Stimulated activated CD4-positive, alpha-beta T cell treated with anti-CD3 and anti-CD28 coated beads, Interleukin-1b, Interleukin-23, amount 100 ng/mL, for 4 hours (primary cell): ENCODE measurements at regions not wholly inside any gene's neighbourhood (a gene's known extent, or its start where the extent isn't known, plus 50 kb on each side); places are given as distances from the start of the nearest gene placed in this dataset.
"Not testable (repeated sequence)": the region's sequence is repeated elsewhere in the genome, so short reads cannot be mapped to it uniquely, and the experiment has no call there.

Source experiments
- DNase-seq, 2 donors: peaks; one replicate each; pipeline ENCODE4 v3.0.0-alpha.2; 2020; ENCODE audit warnings: low read depth in 2 of 2

DNA sequence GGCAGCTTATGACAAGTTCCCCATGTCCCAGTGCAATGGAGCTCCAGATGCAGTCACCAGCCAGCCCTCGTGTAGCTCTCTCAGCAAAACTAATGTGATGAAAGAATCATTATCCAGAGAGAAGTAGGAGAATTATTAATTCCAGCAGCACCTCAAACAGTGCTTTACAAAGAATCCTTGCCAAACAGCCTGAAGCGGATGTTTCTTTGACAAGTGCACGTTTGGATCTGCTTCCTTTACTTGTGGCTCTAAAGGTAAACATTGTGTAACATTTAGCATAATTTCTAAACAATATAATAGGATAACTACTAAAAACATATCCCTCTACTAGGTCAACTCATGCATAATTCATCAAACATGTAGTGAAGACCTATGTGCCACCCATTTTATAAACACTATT is 197.0 kb downstream of the FAM181B start:
- DNase-seq = no peak

DNA sequence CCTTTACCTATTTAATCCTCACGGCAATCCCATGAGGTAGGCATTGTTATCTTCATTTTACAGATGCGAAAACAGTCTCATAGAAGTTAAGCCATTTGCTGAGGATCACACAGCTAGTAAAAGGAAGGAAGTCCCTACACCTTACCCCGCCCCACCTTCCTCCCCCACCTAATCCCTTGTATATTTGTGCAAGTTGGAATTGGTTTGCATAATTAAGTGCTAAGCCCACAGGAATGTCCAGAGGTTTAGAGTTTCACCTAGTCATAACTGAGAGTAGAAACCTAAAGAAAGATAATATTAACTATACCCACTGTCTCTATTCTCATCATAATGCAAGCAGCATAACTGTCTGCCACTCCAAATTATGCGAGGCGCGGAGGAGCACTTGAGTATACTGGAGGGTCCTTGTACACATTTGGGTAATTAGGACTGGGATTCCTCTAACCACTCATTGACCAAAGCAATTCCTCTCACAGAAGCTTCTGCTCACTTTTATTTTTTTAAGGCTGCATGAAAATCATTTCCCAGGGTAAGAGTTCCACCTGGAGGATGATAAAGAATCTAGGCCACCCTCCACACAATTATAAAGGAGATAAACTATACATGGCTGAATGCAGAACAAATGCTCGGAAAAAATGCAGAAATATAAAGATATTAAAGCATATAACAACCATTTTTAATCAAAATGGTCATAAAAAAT is 199.9 kb downstream of the FAM181B start:
- no peak for DNase-seq

DNA sequence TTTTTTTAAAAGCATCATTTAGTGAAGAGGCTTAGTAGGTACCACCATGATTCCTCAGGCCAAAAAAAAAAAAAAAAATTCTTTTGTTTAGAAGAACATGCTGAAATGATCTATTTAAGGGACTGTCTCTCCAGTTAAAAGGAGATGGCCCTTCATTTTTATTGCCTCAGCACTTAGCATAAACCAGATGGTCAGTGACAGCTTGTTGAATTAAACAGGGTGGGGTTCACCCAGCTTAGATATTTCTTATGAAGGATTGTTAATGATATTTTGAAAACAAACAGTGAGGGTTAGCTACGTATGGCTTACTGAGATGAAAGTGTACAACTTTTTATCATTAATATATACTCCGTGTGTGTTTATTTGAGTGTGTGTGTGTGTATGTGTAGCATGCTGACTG is 203.7 kb downstream of the FAM181B start:
- no peak for DNase-seq

DNA sequence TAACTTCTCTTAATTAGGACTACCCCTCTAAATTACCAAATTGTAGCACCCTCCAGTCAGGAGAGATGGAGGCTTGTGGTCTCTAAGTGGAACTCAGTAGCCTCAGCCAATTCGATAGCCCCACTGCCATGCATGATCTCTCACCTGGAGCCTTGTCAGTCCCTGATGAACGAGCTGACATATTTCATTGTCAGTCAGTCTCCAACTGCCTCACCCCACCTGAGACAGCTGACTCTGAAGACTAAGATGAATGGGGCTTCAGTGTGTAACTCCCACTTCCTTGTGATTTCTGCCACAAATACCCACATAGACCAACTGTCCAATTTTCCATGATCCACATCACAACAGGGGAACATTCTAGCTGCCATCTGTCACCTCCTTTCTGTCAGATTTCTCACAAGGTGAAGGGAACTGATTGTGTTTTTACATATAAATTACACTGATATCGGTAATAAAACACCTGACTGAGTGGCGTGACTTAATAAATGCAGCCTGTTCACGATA is 206.5 kb downstream of the FAM181B start:
- no peak for DNase-seq

DNA sequence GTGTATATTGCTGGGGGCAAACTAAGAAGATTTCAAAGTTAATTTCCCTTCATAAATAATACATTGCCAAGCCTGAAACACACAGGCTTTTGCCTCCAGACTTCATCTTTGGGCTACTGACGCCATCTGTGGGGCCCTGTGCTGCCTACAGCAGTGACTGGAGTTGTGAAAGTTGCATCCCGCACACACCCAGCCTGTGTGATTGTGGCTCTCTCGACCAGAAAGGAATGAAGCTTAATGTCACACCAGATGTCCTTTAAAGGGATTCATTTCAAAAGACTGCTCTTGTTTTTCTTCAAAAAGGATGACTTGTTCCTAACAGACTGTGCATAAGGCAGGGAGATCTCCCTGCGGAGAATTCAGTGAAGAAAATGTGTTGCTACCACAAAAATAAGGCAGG is 210.5 kb downstream of the FAM181B start:
- no peak for DNase-seq

DNA sequence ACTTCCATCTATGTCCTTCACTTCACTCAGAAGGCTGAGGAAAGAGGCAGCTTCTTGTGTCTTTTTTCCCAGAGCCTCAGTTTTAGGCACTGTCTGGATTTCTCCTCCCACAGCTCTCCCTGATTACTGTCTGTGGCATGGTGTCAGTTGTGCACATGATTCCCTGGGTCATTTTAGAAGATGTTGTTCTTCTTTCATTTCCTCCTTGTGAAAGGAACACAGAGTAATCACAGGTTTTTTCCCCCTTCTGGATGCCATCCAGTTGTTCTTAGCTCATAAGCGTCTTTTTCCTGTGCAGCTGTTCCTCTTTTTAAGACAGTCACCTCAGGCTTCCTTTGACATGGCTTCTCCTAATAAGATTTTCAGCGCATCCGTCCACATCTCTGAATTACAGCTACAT is 212.2 kb downstream of the FAM181B start:
- DNase-seq = no peak

DNA sequence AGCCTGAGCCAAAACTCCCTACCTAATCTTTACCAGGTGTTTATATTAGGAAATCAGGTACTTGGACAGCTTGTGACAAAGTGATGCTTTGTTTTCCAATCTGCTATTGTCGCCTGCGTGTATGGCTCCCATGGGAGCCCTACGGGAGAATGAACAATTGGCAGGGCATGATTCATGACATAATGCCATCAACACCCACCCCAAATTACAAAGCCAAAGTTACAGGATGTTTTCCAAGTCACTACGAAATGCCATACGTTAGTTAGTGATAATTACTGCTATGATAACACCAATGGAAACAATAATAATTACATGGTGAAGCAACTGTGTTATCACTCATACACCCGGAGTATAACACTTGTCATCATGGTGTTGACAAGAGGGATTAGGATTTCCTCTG is 226.4 kb downstream of the FAM181B start:
- no peak for DNase-seq

DNA sequence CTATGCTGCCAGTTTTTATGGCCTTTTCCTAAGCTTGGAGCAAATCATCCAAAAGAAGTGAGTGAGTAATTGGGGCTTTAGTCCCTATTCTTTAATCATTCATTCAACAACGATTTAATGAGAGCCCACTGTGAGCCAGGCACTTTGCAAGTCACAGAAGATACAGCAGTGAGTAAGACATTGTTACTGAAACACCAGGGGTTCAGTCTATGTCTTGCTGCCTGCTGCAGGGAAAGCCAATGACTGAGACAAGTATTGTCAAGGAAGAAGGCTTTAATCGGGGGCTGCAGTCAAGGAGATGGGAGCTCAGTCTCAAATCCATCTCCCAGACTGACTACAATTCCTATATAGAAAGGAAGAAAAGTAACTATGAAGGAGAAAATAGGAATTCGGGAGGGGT is 228.3 kb downstream of the FAM181B start:
- no peak for DNase-seq

DNA sequence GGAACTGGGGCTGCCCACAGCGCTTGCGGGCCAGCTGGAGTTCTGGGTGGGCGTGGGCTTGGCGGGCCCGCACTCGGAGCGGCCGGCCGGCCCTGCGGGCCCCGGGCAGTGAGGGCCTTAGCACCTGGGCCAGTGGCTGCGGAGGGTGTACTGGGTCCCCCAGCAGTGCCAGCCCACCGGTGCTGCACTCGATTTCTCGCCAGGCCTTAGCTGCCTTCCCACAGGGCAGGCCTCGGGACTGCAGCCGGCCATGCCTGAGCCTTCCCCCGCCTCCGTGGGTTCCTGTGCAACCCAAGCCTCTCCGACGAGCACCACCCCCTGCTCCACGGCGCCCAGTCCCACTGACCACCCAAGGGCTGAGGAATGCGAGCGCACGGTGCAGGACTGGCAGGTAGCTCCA is 232.5 kb downstream of the FAM181B start:
- DNase-seq = not testable (repeated sequence)

DNA sequence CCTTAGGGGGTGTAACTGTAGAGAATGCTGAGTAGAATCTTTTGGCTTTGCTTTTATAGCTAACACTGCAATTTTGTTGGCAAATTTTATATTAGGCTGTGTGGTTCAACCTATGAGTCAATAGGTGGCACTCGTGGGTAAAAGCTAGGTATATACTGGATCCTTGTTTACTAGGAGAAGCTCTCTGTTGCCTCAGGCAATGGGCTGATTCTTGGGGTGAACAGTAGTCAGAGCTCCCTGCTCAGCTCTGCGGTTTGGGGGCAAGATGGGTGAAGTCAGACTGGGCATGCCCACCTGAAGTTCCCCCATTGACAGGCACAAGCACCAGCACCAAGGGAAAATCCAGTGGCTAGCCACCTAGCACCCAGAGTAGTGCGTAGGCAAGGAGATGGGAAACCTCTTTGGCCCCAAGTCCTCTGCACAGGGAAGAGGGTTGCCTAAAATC is 238.7 kb downstream of the FAM181B start:
- DNase-seq = no peak

DNA sequence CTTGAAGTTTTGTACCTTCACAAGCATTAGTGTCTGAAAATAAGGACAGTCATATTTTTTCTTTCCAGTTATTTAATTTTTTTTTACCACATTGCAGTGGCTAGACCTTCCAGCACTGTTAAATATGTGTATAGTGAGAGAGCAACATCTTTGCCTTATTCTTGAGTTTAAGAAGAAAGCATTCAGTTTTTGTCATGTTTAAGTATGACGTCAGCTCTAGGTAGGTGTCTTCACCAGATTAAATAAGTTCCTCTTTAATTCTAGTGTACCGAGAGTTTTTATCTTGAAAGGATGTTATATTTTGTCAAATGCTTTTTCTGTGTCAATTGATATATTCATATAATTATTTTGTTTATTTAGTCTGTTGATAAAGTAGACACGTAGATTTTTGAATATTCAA is 258.8 kb downstream of the FAM181B start:
- no peak for DNase-seq

DNA sequence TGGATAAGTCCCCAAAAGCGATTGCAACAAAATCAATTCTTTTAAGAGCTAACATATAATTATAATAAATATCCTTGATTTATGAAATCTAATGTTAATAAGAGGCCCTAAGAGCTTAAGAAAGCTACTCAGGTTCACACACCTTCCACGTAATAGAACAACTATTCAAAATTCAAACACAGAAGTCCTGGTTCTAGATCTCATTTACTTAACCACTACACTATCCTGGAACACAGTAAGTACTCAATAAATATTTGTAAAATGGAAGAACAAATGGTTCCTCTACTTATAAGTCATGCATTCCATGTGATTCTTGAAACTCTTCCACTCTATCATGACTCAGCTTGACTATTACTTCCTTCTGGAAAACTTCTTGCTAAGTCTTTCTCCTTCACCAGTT is 268.2 kb downstream of the FAM181B start:
- DNase-seq = no peak

DNA sequence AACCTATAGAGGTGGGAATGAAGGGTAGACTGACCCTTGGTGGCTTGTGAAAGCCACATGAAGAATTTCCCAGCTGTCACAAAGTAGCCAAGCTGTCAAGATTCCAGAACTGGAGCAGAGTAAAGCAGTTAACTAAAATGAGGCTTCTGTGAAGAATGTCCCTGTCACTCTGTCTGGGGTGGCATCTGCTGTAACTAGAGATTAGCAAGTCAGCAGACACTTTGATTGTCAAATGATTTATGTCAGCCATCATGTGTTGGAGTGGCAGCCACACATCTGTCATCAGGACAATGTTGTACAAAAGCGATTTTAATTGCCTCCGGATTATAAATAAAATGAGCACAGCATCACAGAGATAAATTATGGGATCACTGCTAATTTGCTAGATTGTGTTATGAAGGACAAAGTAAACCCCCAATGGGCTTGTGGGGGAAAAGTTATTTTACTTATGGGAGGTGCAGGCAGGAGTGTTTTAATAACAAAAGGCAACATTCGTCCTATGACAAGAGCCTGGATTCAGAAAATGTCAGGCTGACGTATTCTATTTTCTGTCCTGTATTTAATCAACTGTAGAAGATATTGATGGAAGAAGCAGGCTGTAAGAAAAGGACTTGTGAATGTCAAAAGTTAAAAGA is 270.9 kb downstream of the FAM181B start:
- no peak for DNase-seq

DNA sequence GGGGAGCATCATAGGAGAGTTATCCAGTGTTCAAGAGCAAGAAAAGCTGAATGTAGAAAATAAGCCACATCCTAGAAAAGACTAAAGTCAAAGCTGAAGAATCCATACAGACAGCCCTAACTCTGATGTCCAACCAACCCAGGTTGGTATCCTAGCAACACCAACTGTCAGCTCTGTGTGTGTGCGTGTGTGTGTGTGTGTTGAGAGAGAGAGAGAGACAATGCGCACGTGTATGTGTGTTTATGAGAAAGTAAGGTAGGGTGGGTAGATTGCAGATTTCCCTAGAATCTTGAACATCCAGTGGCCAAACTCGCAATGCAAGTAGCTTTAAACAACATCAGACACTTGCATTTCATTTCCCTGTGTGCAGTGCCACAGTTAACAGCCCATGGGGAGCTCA is 274.9 kb downstream of the FAM181B start:
- no peak for DNase-seq

DNA sequence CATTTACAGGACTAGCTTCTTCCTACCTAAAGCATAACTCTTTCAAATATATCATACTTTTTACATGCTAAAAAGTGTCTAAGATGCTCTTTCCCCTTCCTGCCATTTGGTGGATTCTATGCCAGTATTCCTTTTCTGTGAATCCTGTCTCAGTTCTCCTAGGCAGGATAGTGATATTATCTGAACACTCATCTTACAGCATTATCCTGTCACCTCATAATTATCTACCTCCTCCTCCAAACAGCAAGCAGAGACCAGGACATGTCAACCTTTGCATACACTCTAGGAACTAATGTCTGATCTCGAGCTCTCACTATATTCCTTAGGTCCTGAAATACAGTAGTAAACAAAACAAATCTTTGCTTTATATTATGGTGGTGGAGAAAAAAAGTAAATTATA is 275.5 kb downstream of the FAM181B start:
- DNase-seq = no peak

DNA sequence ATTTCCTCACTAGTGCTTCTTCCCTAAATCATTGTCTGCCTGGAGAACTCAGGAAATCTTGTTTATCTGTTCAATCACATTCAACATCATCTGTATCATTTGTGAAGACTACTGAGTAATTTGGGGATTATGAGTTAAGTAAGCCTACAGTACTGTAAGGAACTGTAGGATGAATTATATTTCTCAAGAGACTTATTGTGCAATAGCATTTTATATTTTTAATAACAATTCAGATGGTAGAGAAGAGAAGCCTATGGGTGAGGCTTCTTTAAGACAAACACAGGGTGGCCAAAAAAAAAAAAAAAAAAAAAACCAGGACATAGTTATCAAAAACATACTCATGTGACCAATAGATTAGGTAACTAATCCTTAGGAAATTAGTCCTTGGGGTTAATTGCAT is 282.7 kb downstream of the FAM181B start:
- DNase-seq = no peak

DNA sequence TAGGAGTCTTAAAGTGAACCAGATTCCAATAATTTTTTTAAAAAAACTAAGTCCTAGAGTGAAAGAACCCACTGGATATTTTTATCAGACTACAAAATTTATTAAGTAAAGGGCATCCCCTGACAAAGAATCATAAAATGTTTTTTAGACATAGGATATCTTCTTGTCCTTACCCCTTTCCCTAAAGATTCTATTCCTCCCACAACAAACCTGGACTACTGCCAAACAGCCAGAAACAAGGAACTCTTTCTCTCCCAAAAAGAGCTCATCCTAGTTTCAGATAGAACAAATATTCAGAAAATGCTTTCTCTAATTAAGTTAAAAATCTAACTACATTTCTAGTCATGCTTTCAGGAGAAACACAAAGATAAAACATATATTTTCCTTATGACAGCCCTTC is 327.1 kb downstream of the FAM181B start:
- DNase-seq = no peak

DNA sequence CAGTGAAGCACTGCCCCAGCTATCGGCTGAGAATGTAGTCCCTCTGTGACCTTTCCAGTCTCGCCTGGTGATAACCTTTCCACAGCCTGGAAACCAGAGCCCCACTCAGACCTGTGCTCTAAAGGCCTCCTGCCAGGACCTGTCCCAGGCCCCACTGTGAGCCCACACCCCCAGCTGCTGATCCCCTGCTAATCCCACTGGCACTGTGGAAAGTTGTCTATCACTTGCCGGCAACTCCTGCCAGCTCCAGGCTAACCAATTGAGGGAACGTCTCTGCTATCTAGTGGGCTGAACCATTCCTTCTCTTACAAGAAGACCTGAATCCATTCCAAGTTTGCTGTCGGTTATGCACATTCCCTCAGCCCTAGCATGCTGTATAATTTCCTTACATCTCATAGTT is 328.2 kb downstream of the FAM181B start:
- DNase-seq = no peak

DNA sequence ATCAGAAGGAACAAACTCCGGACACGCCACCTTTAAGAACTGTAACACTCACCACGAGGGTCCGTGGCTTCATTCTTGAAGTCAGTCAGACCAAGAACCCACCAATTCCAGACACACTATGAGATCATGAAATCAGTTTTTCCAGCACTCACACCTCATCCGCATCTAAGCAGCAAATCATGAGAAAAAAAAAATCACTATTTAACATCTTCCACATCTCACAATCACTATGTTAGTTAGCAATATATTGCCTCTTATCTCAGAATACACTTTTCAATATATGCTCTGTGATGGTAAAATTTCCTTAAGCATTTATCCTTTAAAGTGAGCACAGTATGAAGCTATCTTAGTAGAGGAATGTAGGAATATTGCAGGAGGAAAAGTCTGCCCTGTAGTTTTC is 328.7 kb downstream of the FAM181B start:
- DNase-seq = no peak

DNA sequence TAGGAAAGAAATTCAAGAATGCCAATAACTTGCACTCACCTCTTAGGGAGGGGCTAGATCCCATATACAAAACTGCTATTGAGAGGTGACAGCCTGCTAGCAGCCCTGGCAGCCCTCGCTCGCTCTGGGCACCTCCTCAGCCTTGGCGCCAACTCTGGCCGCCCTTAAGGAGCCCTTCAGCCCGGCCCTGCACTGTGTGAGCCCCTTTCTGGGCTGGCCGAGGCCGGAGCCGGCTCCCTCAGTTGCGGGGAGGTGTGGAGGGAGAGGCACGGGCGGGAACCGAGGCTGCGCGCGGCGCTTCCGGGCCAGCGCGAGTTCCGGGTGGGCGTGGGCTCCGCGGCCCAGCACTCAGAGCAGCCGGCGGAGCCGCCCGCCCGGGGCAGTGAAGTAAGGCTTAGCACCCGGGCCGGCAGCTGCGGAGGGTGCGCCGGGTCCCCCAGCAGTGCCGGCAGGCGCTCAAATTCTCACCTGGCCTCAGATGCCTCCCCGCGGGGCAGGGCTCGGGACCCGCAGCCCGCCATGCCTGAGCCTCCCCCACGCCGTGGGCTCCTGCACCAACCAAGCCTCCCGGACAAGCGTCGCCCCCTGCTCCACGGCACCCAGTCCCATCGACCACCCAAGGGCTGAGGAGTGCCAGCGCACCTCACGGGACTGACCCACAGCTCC is 329.9 kb downstream of the FAM181B start:
- DNase-seq = no peak

DNA sequence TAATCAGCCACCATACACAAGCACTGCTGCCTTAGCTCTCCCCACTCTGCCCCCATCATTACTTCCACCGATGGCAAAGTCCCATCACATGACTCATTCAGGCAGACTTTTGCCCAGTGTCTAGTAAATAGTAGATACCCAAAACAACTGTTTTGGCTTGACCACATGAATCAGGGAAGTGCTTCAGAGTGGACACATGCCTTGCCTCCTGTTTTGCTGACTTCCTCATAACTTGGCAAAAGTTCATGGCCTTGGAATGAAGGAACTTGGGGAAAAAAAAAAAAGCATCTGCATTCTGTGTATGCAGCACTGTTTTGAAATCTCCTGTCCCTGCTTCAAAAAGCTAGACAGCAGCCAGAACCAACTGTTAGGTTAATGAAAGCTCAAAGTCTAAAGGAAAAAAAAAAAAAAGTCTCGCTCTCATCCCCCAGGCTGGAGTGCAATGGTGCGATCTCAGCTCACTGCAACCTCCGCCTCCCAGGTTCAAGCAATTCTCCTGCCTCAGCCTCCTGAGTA is 335.3 kb downstream of the FAM181B start:
- no peak for DNase-seq

DNA sequence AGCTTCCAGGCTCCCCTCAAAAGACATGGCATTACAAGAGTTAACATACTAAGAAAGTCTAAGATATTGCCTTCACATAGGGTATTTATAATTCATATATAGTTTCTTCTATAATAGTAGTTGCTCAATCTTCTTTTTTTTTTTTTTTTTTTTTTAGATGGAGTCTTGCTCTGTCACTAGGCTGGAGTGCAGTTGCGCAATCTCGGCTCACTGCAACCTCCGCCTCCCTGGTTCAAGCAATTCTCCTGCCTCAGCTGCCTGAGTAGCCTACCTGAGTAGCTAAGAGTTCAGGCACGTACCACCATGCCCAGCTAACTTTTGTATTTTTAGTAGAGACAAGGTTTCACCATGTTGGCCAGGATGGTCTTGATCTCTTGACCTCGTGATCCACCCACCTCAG is 337.0 kb downstream of the FAM181B start:
- DNase-seq = not testable (repeated sequence)

DNA sequence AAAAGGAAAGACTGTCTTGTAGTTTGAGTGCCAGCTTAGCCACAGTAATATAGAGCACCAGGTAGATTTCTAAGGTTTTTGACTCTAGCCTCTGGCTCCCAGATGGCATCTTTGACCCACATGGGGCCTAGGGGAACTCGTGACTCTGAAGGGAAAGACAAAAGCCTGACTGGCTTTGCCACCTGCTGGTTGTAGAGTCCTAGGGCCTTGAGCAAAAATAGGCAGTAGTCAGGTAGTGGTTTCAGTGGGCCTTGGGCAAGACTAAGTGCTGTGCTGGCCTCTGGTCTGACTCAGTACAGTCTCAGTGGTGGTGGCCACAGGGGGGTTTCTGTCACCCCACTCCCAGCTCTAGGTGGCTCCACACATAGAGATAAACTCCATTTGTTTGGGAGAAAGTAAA is 349.4 kb downstream of the FAM181B start:
- no peak for DNase-seq
